Germinal center (tissue), 1 donor: ENCODE measurements at regions not wholly inside any gene's neighbourhood (a gene's known extent, or its start where the extent isn't known, plus 50 kb on each side); places are given as distances from the start of the nearest gene placed in this dataset.

ENCODE experiments used
- DNase-seq: peaks from one replicate; pipeline ENCODE4 v3.0.0; 2012; ENCODE audit warnings: mixed read lengths, low spot score

GRCh38 chr13:75050419-75051046, 431.4 kb downstream of the TBC1D4 start:
- DNase-seq = no peak

- no peak for DNase-seq
Observed at GRCh38 chr13:75049735-75050335, 432.1 kb downstream of the TBC1D4 start.

- DNase-seq = no peak
Observed at GRCh38 chr13:75042807-75043206, 439.2 kb downstream of the TBC1D4 start.

GRCh38 chr13:75038393-75039113, 443.4 kb downstream of the TBC1D4 start:
- DNase-seq = no peak

- DNase-seq = no peak
Observed at GRCh38 chr13:75025956-75026355, 456.0 kb downstream of the TBC1D4 start.

- no peak for DNase-seq
Observed at GRCh38 chr13:75024602-75025001, 457.4 kb downstream of the TBC1D4 start.

- no peak for DNase-seq
Observed at GRCh38 chr13:75023609-75024008, 458.4 kb downstream of the TBC1D4 start.

- DNase-seq = no peak
Observed at GRCh38 chr13:75021151-75021550, 460.8 kb downstream of the TBC1D4 start.

GRCh38 chr13:75016225-75016624, 465.7 kb downstream of the TBC1D4 start:
- no peak for DNase-seq

GRCh38 chr13:75013818-75014217, 468.2 kb downstream of the TBC1D4 start:
- no peak for DNase-seq

GRCh38 chr13:75010941-75011340, 471.0 kb downstream of the TBC1D4 start:
- DNase-seq = no peak

- no peak for DNase-seq
Observed at GRCh38 chr13:75008926-75009325, 473.0 kb downstream of the TBC1D4 start.

GRCh38 chr13:74990992-74991391, 491.0 kb downstream of the TBC1D4 start:
- DNase-seq = no peak

GRCh38 chr13:74987124-74987690, 494.8 kb downstream of the TBC1D4 start:
- no peak for DNase-seq

- no peak for DNase-seq
Observed at GRCh38 chr13:74986609-74987008, 495.4 kb downstream of the TBC1D4 start.

GRCh38 chr13:74979703-74980102, 502.3 kb downstream of the TBC1D4 start:
- DNase-seq = no peak

- DNase-seq = no peak
Observed at GRCh38 chr13:74978591-74978990, 503.4 kb downstream of the TBC1D4 start.

- no peak for DNase-seq
Observed at GRCh38 chr13:74977498-74977897, 504.5 kb downstream of the TBC1D4 start.

- DNase-seq = no peak
Observed at GRCh38 chr13:74975111-74975510, 506.9 kb downstream of the TBC1D4 start.

GRCh38 chr13:74973935-74974879, 507.8 kb downstream of the TBC1D4 start:
- DNase-seq = no peak

- DNase-seq = no peak
Observed at GRCh38 chr13:74969419-74969818, 512.5 kb downstream of the TBC1D4 start.
